AG04449 (cell line): ENCODE measurements at regions not wholly inside any gene's neighbourhood (a gene's known extent, or its start where the extent isn't known, plus 50 kb on each side); places are given as distances from the start of the nearest gene placed in this dataset.

Experiments used
- CTCF ChIA-PET: fragments of 350-600 bp; formaldehyde crosslinking; extraction: SDS; loops from one replicate; lab custom pipeline; 2021; ENCODE audit warnings: antibody characterized with exemption; lab: Yijun Ruan, JAX
- POLR2A ChIA-PET: fragments of 400-600, 350-600 bp; formaldehyde crosslinking; extraction: SDS; loops from one replicate; lab custom pipeline; 2020; ENCODE audit warnings: antibody characterized with exemption, inconsistent platforms; lab: Yijun Ruan, JAX
- DNase-seq: peaks from one replicate; pipeline ENCODE4 v3.0.0-alpha.2; 2010; ENCODE audit warnings: low read depth, low spot score
- H3K4me3 ChIP-seq: 2 replicates; pipeline ENCODE4 v1.5.1; 2011; ENCODE audit warnings: low read depth, mild to moderate bottlenecking, control low read depth, low read length
- CTCF ChIP-seq: IDR thresholded peaks from one replicate; pipeline ENCODE4 v1.5.1; 2011; ENCODE audit warnings: mild to moderate bottlenecking, moderate library complexity, low read length, control low read depth, inconsistent platforms; ENCODE audit not compliant: insufficient read depth; ENCODE audit errors: missing control alignments

GRCh38 chr2:120496235-120496634 is 150.3 kb downstream of the INHBB start:
- no peak for TF ChIP-seq CTCF
- no peak overlapping the region for H3K4me3 ChIP-seq
- POLR2A ChIA-PET: no interaction called here
- DNase-seq: no peak
- CTCF ChIA-PET: no interaction called here

GRCh38 chr2:120496759-120497158 is 150.8 kb downstream of the INHBB start:
- no peak for TF ChIP-seq CTCF
- POLR2A ChIA-PET: no interaction called here
- no peak for DNase-seq
- CTCF ChIA-PET: no interaction called here
- no peak overlapping the region for H3K4me3 ChIP-seq

- CTCF ChIA-PET: interaction anchor here (2.0 kb wide), 1 partner anchor 24 kb away, joined by 7 read pairs; no protein-coding TSS in a partner anchor
- POLR2A ChIA-PET: no interaction called here
- DNase-seq: no peak
- H3K4me3 ChIP-seq: no peak overlapping the region
- no peak for TF ChIP-seq CTCF
Measured at GRCh38 chr2:120497261-120497977, 151.5 kb downstream of the INHBB start.

GRCh38 chr2:120498121-120498520 is 152.2 kb downstream of the INHBB start:
- ChIA-PET POLR2A (no interaction called here), CTCF (interaction anchor here (2.0 kb wide), 1 partner anchor 23 kb away, joined by 7 read pairs; no protein-coding TSS in a partner anchor)
- no peak for DNase-seq
- no peak for TF ChIP-seq CTCF
- no peak overlapping the region for H3K4me3 ChIP-seq

GRCh38 chr2:120498576-120499394 is 152.8 kb downstream of the INHBB start:
- no peak for DNase-seq
- POLR2A ChIA-PET: no interaction called here

More at GRCh38 chr2:120498576-120499394, 152.8 kb downstream of the INHBB start:
- no peak for TF ChIP-seq CTCF
- H3K4me3 ChIP-seq: no peak overlapping the region
- CTCF ChIA-PET: interaction anchor here (0.7 to 2.0 kb wide), 3 partner anchors 9 to 23 kb away, joined by 3 to 7 read pairs (median 3); no protein-coding TSS in a partner anchor
